Astrocyte (in vitro differentiated cells and primary cell): ENCODE measurements at regions not wholly inside any gene's neighbourhood (a gene's known extent, or its start where the extent isn't known, plus 50 kb on each side); places are given as distances from the start of the nearest gene placed in this dataset.
"Not testable (repeated sequence)": the region's sequence is repeated elsewhere in the genome, so short reads cannot be mapped to it uniquely, and the experiment has no call there.

Source experiments
- CTCF ChIP-seq: IDR thresholded peaks from 2 replicates; pipeline ENCODE4 v1.5.1; 2011; ENCODE audit warnings: low read depth, mild to moderate bottlenecking, inconsistent platforms, low read length, moderate library complexity; ENCODE audit not compliant: insufficient read depth
- EZH2 ChIP-seq: IDR thresholded peaks from 2 replicates; pipeline ENCODE4 v1.6.1; 2012; ENCODE audit warnings: mild to moderate bottlenecking, low read length, inconsistent platforms; ENCODE audit not compliant: insufficient read depth

GRCh38 chr22:23459645-23460516 is 120.2 kb downstream of the IGLL1 start:
- not testable (repeated sequence) for TF ChIP-seq CTCF, EZH2
